ENCODE measurements at regions not wholly inside any gene's neighbourhood (a gene's known extent, or its start where the extent isn't known, plus 50 kb on each side); places are given as distances from the start of the nearest gene placed in this dataset.

DNA sequence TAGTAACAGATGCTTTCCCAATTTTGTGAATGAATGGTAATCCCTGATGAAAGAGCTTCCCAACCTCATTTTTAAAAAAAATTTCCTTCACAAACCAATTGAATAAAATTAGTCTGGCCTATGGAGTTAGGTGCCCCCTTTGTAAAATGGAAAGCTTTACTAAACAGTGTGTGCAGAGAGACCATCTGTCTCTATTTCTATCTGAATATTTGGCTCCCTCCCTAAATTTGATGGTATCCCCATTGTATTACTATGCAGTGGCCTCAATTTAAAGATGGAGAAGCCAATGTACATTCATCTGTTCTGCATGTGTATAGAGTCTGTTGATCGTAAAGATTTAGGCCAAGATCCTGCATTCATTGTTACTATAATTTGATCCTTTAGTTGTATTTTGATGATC lies 397.7 kb upstream of the RGS6 start:
- no peak for TF ChIP-seq POLR2AphosphoS5 (IDR thresholded peaks at IDR 0.05)
- TF ChIP-seq, protein P1, sequence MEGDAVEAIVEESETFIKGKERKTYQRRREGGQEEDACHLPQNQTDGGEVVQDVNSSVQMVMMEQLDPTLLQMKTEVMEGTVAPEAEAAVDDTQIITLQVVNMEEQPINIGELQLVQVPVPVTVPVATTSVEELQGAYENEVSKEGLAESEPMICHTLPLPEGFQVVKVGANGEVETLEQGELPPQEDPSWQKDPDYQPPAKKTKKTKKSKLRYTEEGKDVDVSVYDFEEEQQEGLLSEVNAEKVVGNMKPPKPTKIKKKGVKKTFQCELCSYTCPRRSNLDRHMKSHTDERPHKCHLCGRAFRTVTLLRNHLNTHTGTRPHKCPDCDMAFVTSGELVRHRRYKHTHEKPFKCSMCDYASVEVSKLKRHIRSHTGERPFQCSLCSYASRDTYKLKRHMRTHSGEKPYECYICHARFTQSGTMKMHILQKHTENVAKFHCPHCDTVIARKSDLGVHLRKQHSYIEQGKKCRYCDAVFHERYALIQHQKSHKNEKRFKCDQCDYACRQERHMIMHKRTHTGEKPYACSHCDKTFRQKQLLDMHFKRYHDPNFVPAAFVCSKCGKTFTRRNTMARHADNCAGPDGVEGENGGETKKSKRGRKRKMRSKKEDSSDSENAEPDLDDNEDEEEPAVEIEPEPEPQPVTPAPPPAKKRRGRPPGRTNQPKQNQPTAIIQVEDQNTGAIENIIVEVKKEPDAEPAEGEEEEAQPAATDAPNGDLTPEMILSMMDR (IDR thresholded peaks at IDR 0.05) = no peak
